ENCODE measurements at regions not wholly inside any gene's neighbourhood (a gene's known extent, or its start where the extent isn't known, plus 50 kb on each side); places are given as distances from the start of the nearest gene placed in this dataset.

GRCh38 chr2:129764376-129765325 is 214.8 kb upstream of the RAB6C start:
- DNase-seq: no peak

- no peak for DNase-seq
These were observed 214.2 kb upstream of the RAB6C start for GRCh38 chr2:129765326-129765677.

GRCh38 chr2:129765678-129766351 is 213.7 kb upstream of the RAB6C start:
- peak in 1 of 58 donors; percentile 7 for DNase-seq

GRCh38 chr2:129766374-129766993 is 213.0 kb upstream of the RAB6C start:
- no peak for DNase-seq

- no peak for DNase-seq
These were observed 212.0 kb upstream of the RAB6C start for GRCh38 chr2:129767346-129768035.

- no peak for DNase-seq
These were observed 211.5 kb upstream of the RAB6C start for GRCh38 chr2:129768036-129768386.

GRCh38 chr2:129768485-129769184 is 210.8 kb upstream of the RAB6C start:
- no peak for DNase-seq

- no peak for DNase-seq
These were observed 210.1 kb upstream of the RAB6C start for GRCh38 chr2:129769185-129769991.

GRCh38 chr2:129771418-129772189 is 207.9 kb upstream of the RAB6C start:
- no peak for DNase-seq

GRCh38 chr2:129772190-129772579 is 207.3 kb upstream of the RAB6C start:
- DNase-seq: no peak

- DNase-seq: no peak
These were observed 203.4 kb upstream of the RAB6C start for GRCh38 chr2:129775952-129776653.

GRCh38 chr2:129777146-129777545 is 202.3 kb upstream of the RAB6C start:
- no peak for DNase-seq

GRCh38 chr2:129777762-129778583 is 201.5 kb upstream of the RAB6C start:
- DNase-seq: no peak

- no peak for DNase-seq
These were observed 200.9 kb upstream of the RAB6C start for GRCh38 chr2:129778584-129778877.

GRCh38 chr2:129779783-129780182 is 199.7 kb upstream of the RAB6C start:
- no peak for DNase-seq

- DNase-seq: no peak
These were observed 198.9 kb upstream of the RAB6C start for GRCh38 chr2:129780316-129781270.
